Subcutaneous abdominal adipose tissue (tissue), 5 donors: ENCODE measurements at regions not wholly inside any gene's neighbourhood (a gene's known extent, or its start where the extent isn't known, plus 50 kb on each side); places are given as distances from the start of the nearest gene placed in this dataset.

Experiments
- H3K27ac ChIP-seq: one replicate; pipeline ENCODE4 v1.7.0; 2013; ENCODE audit warnings: low read depth, mild to moderate bottlenecking, inconsistent platforms, low read length, moderate library complexity
- H3K27me3 ChIP-seq, 5 donors: one replicate each; pipeline ENCODE4 v1.7.0; 2013; ENCODE audit warnings: low read length in 5 of 5, inconsistent platforms in 1 of 5; ENCODE audit not compliant: control insufficient read depth in 5 of 5, insufficient read depth in 4 of 5
- H3K36me3 ChIP-seq, 5 donors: one replicate each; pipeline ENCODE4 v1.7.0; 2013; ENCODE audit warnings: low read length in 5 of 5; ENCODE audit not compliant: control insufficient read depth in 5 of 5, insufficient read depth in 5 of 5
- H3K4me1 ChIP-seq, 5 donors: one replicate each; pipeline ENCODE4 v1.7.0; 2013; ENCODE audit warnings: low read length in 5 of 5, mild to moderate bottlenecking in 3 of 5, moderate library complexity in 1 of 5; ENCODE audit not compliant: control insufficient read depth in 5 of 5, insufficient read depth in 5 of 5
- H3K4me3 ChIP-seq, 5 donors: one replicate each; pipeline ENCODE4 v1.7.0; 2013; ENCODE audit warnings: low read length in 5 of 5, low read depth in 1 of 5
- H3K9ac ChIP-seq, 5 donors: one replicate each; pipeline ENCODE4 v1.7.0; 2013; ENCODE audit warnings: low read length in 5 of 5, mild to moderate bottlenecking in 4 of 5, moderate library complexity in 3 of 5
- H3K9me3 ChIP-seq, 5 donors: one replicate each; pipeline ENCODE4 v1.7.0; 2013; ENCODE audit warnings: low read length in 5 of 5; ENCODE audit not compliant: control insufficient read depth in 5 of 5
- donor health status: healthy.
- donor health status: healthy.
- donor health status: healthy.
- donor health status: healthy.
- donor health status: healthy.

DNA sequence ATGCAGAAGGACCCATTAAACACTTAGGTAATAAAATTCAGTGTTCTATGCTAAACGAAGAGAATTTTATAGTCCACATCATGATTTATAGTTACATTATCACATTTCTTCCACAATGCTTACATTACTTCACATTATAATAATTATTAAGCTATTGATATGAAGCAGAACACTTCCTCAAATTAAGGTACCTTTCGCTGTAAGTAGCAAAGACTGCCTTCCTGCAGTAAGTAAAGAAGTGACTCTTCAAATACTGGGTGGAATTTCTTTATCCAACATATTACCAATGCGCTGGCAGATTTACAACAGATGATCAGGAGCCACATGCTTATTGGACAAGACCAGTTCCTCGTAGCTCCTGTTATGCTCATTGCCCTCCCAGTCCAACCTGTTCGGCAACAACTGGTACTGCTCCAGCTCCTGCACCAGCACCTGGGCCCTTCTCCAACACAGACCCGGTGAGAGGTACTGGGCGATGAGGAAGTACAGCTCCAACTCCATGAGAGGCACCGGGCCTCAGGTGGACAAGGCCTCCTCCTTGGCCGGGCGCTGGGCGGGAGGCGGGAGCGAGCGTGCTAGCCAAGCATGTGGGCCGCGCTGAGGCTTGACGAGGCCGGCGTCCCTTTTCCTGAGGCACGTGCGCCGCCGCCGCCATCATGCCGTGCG, 210.7 kb upstream of the ATP2B1 start:
- Histone ChIP-seq H3K9me3 (no peaks in the 10 kb centered on the region), H3K9ac (no peak overlapping the region), H3K4me3 (no peak overlapping the region), H3K36me3 (no peaks in the 10 kb centered on the region), H3K27ac (no peak overlapping the region), H3K4me1 (peaks cover 0 to 11% (median 0%) of the 10 kb centered on the region in 5 donors), H3K27me3 (no peaks in the 10 kb centered on the region)

DNA sequence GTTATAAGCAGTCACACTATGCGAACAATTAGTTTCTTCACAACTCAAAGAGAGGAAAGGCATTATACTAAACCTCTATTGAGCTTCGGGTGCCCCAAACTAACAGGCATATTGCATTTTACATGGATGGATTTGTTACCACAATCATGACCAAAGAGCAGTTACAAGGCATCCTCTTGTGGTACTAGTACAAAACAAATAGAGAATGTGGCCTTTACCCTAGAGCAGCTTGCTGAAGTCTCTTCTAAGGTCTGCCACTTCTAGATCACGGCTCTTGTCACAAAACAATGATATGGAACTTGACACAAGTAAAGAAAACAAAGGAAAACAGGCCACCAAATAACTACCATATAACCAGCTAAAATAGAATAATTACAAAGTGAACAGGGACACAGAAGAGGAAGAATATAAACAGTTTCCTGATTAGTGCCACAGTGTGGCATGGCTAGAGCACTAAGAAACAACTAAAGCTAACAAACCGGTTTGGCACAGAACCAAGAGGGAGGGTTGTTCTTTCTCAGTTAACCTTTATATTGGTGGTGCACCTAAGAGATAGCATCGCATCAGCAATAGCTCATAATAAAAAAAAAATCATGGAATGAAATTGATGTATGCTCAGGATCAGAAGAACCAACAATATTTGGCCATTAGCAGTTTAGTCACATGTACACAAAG, 209.7 kb upstream of the ATP2B1 start:
- H3K9ac ChIP-seq: no peak overlapping the region
- H3K36me3 ChIP-seq: no peaks in the 10 kb centered on the region
- H3K4me3 ChIP-seq: no peak overlapping the region
- H3K27me3 ChIP-seq: no peaks in the 10 kb centered on the region
- H3K9me3 ChIP-seq: no peaks in the 10 kb centered on the region
- no peak overlapping the region for H3K27ac ChIP-seq
- peaks cover 0 to 4% (median 0%) of the 10 kb centered on the region in 5 donors for H3K4me1 ChIP-seq

DNA sequence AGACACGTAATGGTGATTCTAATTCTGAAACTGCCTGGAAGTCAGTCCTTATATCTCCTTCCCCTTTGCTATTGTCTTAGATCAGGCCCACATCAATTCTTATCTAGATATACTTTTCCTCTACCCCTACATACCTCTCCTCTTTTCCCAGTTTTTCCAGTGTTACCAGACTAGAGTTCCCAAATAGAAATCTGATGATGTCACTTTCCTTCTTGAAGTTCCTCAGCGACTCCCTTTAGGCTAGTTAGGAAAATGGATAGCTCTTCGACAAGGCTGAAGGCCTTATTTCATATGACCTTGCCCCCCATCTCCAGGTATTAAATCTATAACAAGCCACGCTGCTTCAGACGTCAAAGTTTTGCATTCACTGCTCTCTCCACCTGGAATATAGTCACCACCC, 201.1 kb upstream of the ATP2B1 start:
- H3K27ac ChIP-seq: no peak overlapping the region
- H3K9ac ChIP-seq: no peak overlapping the region
- no peaks in the 10 kb centered on the region for H3K4me1 ChIP-seq
- H3K36me3 ChIP-seq: peaks cover 0 to 2% (median 0%) of the 10 kb centered on the region in 5 donors
- no peaks in the 10 kb centered on the region for H3K27me3 ChIP-seq
- no peak overlapping the region for H3K4me3 ChIP-seq
- H3K9me3 ChIP-seq: peaks cover 0 to 14% (median 5%) of the 10 kb centered on the region in 5 donors

DNA sequence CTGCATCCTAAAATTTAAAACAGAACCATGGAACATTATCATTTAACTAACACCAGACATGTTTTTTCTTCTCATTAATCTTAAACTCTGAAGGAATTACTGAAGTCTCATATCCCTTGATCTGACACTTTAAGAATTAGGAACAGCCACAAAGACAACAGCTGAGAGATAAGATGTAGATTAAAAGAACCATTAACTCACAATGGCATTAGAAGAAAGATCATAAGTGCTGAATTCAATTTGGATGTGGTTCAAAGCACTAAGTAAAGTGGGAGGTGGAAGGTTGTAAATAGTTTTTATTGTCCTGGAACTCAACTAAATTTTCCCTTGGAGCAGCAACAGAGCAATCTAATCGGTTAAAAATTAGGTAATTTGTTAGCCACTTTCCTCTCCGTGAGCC, 199.0 kb upstream of the ATP2B1 start:
- peaks cover 0 to 13% (median 5%) of the 10 kb centered on the region in 5 donors for H3K9me3 ChIP-seq
- H3K27me3 ChIP-seq: no peaks in the 10 kb centered on the region
- no peak overlapping the region for H3K4me3 ChIP-seq
- H3K9ac ChIP-seq: no peak overlapping the region
- peaks cover 0 to 2% (median 0%) of the 10 kb centered on the region in 5 donors for H3K36me3 ChIP-seq
- H3K4me1 ChIP-seq: no peaks in the 10 kb centered on the region
- H3K27ac ChIP-seq: no peak overlapping the region

DNA sequence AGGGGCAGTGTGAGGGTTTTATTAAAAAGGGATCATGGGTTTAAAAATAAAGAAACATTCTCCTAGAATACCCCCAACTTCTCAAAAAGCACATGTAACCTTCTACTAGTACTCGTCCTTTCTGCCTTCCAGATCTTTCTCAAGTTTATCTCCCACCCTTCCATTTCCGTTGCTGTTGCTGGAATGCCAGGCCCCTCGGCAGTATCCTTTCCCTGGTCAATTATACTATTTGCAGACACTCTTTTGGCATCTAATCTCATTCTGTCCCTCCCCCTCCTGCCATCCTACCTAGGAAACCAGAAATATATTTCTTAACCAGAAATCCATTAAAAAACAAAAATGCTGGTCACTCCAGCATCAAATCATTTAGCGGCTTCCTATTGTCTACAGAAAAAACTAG, 198.2 kb upstream of the ATP2B1 start:
- H3K9ac ChIP-seq: no peak overlapping the region
- no peak overlapping the region for H3K4me3 ChIP-seq
- H3K27ac ChIP-seq: no peak overlapping the region
- no peaks in the 10 kb centered on the region for H3K27me3 ChIP-seq
- no peaks in the 10 kb centered on the region for H3K36me3 ChIP-seq
- no peaks in the 10 kb centered on the region for H3K4me1 ChIP-seq
- peaks cover 0 to 10% (median 5%) of the 10 kb centered on the region in 5 donors for H3K9me3 ChIP-seq

DNA sequence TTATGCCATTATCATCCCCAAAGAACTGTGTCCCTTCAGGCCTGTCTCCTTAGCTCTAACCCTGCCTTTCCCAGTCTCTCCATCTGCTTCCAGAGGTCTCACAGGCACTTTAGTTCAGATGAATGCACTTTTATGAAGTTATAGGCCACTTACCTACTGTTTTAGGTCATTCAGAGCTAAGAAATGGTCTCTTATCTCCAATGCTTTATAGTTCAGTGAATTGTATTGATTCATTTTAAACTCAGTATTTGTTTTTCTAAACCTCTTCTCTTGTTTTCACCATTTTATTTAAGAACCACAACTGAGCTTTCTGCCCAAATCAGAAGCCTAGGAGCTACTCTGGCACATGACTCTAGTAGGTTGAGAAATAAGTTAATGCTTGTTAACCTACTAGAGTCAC, 197.5 kb upstream of the ATP2B1 start:
- Histone ChIP-seq H3K27ac (no peak overlapping the region), H3K4me1 (no peaks in the 10 kb centered on the region), H3K27me3 (no peaks in the 10 kb centered on the region), H3K36me3 (no peaks in the 10 kb centered on the region), H3K9me3 (peaks cover 0 to 6% (median 3%) of the 10 kb centered on the region in 5 donors), H3K4me3 (no peak overlapping the region), H3K9ac (no peak overlapping the region)

DNA sequence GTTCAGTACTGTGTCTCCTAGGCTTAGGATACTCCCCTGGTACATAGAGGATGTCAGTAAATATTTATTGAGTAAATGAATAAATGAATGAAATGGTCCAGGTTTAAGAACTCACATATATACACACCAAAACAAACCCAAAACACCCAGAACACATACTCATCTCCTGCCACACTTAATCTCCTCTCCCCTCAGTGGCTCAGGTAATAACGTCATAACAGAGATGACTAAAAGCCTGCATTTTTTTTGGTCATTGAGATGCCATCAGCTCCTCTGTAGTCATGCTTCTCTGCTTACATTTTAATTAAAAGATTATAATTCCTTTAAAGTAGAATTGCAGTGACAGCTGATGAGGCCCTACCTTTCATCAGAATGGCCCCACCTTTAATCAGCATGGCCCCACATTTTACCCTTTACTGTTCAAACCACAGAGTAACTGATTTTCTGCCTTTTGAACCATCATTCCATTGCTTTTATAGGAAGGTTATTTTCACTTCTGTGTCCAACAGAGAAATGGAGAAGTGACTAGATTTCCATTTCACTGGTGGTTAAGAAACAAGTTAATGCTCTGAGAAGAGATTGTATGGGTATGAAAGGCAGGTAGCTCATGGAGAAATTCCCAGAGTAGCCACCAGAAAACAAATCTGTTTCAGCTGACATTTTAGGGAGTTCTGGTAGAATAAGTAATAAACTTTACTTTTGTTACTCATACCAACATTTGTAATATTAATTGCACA, 193.4 kb upstream of the ATP2B1 start:
- no peaks in the 10 kb centered on the region for H3K4me1 ChIP-seq
- no peaks in the 10 kb centered on the region for H3K27me3 ChIP-seq
- H3K9me3 ChIP-seq: no peaks in the 10 kb centered on the region
- H3K9ac ChIP-seq: no peak overlapping the region
- no peaks in the 10 kb centered on the region for H3K36me3 ChIP-seq
- no peak overlapping the region for H3K4me3 ChIP-seq
- H3K27ac ChIP-seq: no peak overlapping the region

DNA sequence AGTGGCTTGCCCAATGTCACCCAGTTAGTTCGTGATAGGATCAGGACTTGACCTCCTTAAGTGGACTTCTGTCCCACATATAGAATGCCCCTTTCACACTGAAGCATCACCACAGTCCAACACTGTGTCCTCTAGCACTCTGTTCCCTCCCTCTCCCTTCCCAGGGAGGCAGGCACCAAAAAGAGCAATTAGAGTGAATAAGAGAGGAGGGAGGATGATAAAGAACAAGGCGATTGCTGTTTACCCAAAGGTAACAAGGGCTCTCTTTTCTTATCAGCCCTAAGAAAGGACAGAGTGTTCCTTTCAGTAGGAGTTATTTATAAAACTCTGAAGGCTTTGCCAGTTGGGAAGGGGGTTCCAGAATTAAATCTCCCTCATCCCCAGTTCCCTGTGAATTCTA, 192.7 kb upstream of the ATP2B1 start:
- Histone ChIP-seq H3K9ac (no peak overlapping the region), H3K4me1 (no peaks in the 10 kb centered on the region), H3K4me3 (no peak overlapping the region), H3K36me3 (no peaks in the 10 kb centered on the region), H3K9me3 (no peaks in the 10 kb centered on the region), H3K27me3 (no peaks in the 10 kb centered on the region), H3K27ac (no peak overlapping the region)

DNA sequence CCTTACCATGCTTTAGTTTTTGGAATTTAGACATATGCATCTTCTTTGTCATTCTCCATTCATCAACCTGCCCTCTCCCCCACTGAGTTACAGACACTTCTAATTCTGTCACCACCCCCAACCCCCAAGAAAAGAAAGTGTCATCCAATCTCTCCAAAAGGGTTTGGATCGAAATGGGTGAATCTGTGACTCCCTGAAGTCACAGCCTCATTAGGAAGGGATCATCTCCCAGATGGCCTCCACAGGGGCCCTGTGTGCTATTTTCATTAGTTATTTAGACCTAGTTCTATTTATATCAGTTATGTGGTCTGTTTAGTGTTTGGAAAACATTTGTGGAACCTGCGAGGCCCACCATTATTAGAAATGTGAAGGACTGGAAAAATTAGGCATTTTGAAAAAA, 191.0 kb upstream of the ATP2B1 start:
- H3K9me3 ChIP-seq: no peaks in the 10 kb centered on the region

DNA sequence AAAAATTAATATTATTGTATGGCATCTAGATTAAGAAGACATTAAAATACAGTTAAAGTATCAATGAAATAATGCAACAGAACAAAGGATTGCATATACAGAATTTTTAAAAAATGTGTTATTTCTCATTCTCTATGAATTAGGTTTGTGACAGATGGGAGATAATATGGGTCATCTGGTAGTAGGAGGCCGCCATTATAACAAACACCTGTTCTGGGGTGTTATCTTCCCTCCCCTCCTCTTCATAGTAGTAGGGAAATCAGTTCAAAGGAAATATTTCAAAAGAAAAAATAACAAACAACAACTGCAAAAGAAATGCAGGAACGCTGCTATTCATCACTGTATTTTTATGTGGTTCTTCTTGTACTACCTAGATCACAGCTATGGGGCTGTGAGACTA, 187.0 kb upstream of the ATP2B1 start:
- H3K9me3 ChIP-seq: no peaks in the 10 kb centered on the region
- no peaks in the 10 kb centered on the region for H3K27me3 ChIP-seq
- H3K9ac ChIP-seq: no peak overlapping the region
- H3K27ac ChIP-seq: no peak overlapping the region
- no peak overlapping the region for H3K4me3 ChIP-seq
- H3K4me1 ChIP-seq: peaks cover 0 to 4% (median 0%) of the 10 kb centered on the region in 5 donors
- H3K36me3 ChIP-seq: no peaks in the 10 kb centered on the region

More for the DNA sequence above, 191.0 kb upstream of the ATP2B1 start:
- no peaks in the 10 kb centered on the region for H3K36me3 ChIP-seq
- H3K4me1 ChIP-seq: no peaks in the 10 kb centered on the region
- no peak overlapping the region for H3K4me3 ChIP-seq
- no peak overlapping the region for H3K9ac ChIP-seq
- H3K27me3 ChIP-seq: no peaks in the 10 kb centered on the region
- H3K27ac ChIP-seq: no peak overlapping the region
